Common myeloid progenitor, CD34-positive (primary cell): ENCODE measurements at regions not wholly inside any gene's neighbourhood (a gene's known extent, or its start where the extent isn't known, plus 50 kb on each side); places are given as distances from the start of the nearest gene placed in this dataset.
A peak's percentile ranks its signal among the peaks of the same experiment; 100 is the strongest.

Experiments
- CTCF ChIA-PET: fragments of 350-600 bp; sonication (Branson Sonifier 250); formaldehyde crosslinking; loops from one replicate; lab custom pipeline; 2021; ENCODE audit warnings: antibody characterized with exemption; lab: Charles Lee
- POLR2A ChIA-PET: fragments of 350-600 bp; sonication (Branson Sonifier 250); formaldehyde crosslinking; loops from one replicate; lab custom pipeline; 2021; ENCODE audit warnings: antibody characterized with exemption; lab: Charles Lee
- DNase-seq, 3 donors: peaks; one replicate each; pipeline versions ENCODE4 v3.0.0 to v3.0.0-alpha.2; 2013
- H3K27ac ChIP-seq, 2 experiments: 1 replicate in 1 of 2; 2 replicates in 1 of 2; pipeline ENCODE4 v1.7.0; 2013; ENCODE audit warnings: inconsistent platforms in 2 of 2, low read length in 2 of 2, mild to moderate bottlenecking in 2 of 2, low read depth in 1 of 2, moderate library complexity in 1 of 2; ENCODE audit not compliant: severe bottlenecking in 2 of 2, insufficient read depth in 1 of 2, poor library complexity in 1 of 2
- H3K27me3 ChIP-seq, 5 experiments: replicated peaks in 2 of 5; 1 replicate in 3 of 5; 2 replicates in 2 of 5; pipeline versions ENCODE4 v1.6.1 to v1.7.0; 2013; ENCODE audit warnings: low read length in 4 of 5, mild to moderate bottlenecking in 2 of 5, moderate library complexity in 2 of 5, inconsistent platforms in 1 of 5; ENCODE audit not compliant: insufficient read depth in 5 of 5, control insufficient read depth in 4 of 5
- H3K36me3 ChIP-seq, 4 experiments: 1 replicate in 2 of 4; 2 replicates in 2 of 4; pipeline versions ENCODE4 v1.6.1 to v1.7.0; 2013; ENCODE audit warnings: low read length in 3 of 4, control low read depth in 1 of 4, mild to moderate bottlenecking in 1 of 4; ENCODE audit not compliant: control insufficient read depth in 4 of 4, insufficient read depth in 4 of 4
- H3K4me1 ChIP-seq, 4 experiments: 1 replicate in 3 of 4; 2 replicates in 1 of 4; pipeline versions ENCODE4 v1.6.1 to v1.7.1; 2013; ENCODE audit warnings: low read length in 3 of 4, mild to moderate bottlenecking in 3 of 4, control low read depth in 1 of 4, inconsistent platforms in 1 of 4, moderate library complexity in 1 of 4; ENCODE audit not compliant: control insufficient read depth in 4 of 4, insufficient read depth in 4 of 4; ENCODE audit errors: control extremely low read depth in 1 of 4
- H3K4me3 ChIP-seq, 7 experiments: 1 replicate in 4 of 7; 2 replicates in 3 of 7; pipeline versions ENCODE4 v1.5.1 to v1.7.0; 2013; ENCODE audit warnings: mild to moderate bottlenecking in 7 of 7, low read length in 6 of 7, moderate library complexity in 6 of 7, inconsistent platforms in 2 of 7, low read depth in 2 of 7, control low read depth in 1 of 7; ENCODE audit not compliant: insufficient read depth in 4 of 7, control insufficient read depth in 1 of 7; ENCODE audit errors: extremely low read depth in 1 of 7
- H3K9me3 ChIP-seq, 5 experiments: 1 replicate in 4 of 5; 2 replicates in 1 of 5; pipeline versions ENCODE4 v1.6.1 to v1.7.1; 2013; ENCODE audit warnings: low read length in 4 of 5, mild to moderate bottlenecking in 2 of 5, inconsistent platforms in 1 of 5, low read depth in 1 of 5, moderate library complexity in 1 of 5; ENCODE audit not compliant: control insufficient read depth in 4 of 5, insufficient read depth in 2 of 5; ENCODE audit errors: control extremely low read depth in 1 of 5
- WGBS: methylation state at CpG from one replicate; pipeline ENCODE4 v1.1.5; 2013; ENCODE audit not compliant: insufficient coverage; 5-methylcytosine and 5-hydroxymethylcytosine counted together

DNA sequence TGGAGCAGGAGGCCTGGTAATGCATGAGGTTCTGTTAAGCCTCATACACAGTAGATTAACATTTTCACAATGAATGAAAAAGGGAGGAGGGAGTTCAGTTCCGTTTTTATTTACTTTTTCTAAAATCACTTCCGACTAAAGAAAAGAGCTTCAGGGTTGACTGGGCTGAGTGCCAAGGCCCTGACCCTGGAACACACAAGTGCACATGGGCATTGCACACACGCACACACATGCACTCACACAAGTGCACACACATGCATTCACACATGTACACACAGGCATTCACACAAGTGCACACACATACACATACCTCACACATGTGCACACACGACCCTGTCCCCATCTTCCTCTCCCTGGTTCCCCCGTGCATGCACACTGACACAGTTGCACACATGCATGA lies 303.3 kb downstream of the BRD1 start:
- CTCF ChIA-PET: no interaction called here
- peaks cover 0 to 7% (median 0%) of the 10 kb centered on the region in 5 experiments for H3K9me3 ChIP-seq
- no peak overlapping the region for H3K4me3 ChIP-seq
- no peaks in the 10 kb centered on the region for H3K36me3 ChIP-seq
- POLR2A ChIA-PET: no interaction called here
- peak in 1 of 3 donors; percentile 13 for DNase-seq
- 75% methylated on average over 4 of the region's 5 CpGs for WGBS
- no peaks in the 10 kb centered on the region for H3K4me1 ChIP-seq
- H3K27me3 ChIP-seq: peaks cover 0 to 11% (median 0%) of the 10 kb centered on the region in 5 experiments
- H3K27ac ChIP-seq: no peak overlapping the region

GRCh38 chr22:49523374-49524008 lies 304.2 kb downstream of the BRD1 start:
- POLR2A ChIA-PET: no interaction called here
- Histone ChIP-seq H3K27ac (no peak overlapping the region), H3K9me3 (peaks cover 0 to 7% (median 0%) of the 10 kb centered on the region in 5 experiments)

GRCh38 chr22:49522582-49523373 lies 304.9 kb downstream of the BRD1 start:
- ChIA-PET POLR2A (interaction anchor here (0.5 kb wide), 1 partner anchor 80 kb away, joined by 6 read pairs; no protein-coding TSS in a partner anchor), CTCF (no interaction called here)
- peaks cover 0 to 11% (median 2%) of the 10 kb centered on the region in 5 experiments for H3K27me3 ChIP-seq
- H3K36me3 ChIP-seq: peaks cover 0 to under 1% (median 0%) of the 10 kb centered on the region in 4 experiments
- H3K4me3 ChIP-seq: no peak overlapping the region
- no peak overlapping the region for H3K27ac ChIP-seq
- over 99% methylated on average over 10 of the region's 10 CpGs for WGBS
- peaks cover 0 to 7% (median 0%) of the 10 kb centered on the region in 5 experiments for H3K9me3 ChIP-seq
- no peaks in the 10 kb centered on the region for H3K4me1 ChIP-seq
- DNase-seq: no peak

More at GRCh38 chr22:49523374-49524008, 304.2 kb downstream of the BRD1 start:
- WGBS: 90% methylated on average over 15 of the region's 15 CpGs
- CTCF ChIA-PET: no interaction called here
- Histone ChIP-seq H3K4me1 (no peaks in the 10 kb centered on the region), H3K27me3 (peaks cover 0 to 11% (median 1%) of the 10 kb centered on the region in 5 experiments), H3K4me3 (no peak overlapping the region), H3K36me3 (no peaks in the 10 kb centered on the region)
- DNase-seq: no peak

DNA sequence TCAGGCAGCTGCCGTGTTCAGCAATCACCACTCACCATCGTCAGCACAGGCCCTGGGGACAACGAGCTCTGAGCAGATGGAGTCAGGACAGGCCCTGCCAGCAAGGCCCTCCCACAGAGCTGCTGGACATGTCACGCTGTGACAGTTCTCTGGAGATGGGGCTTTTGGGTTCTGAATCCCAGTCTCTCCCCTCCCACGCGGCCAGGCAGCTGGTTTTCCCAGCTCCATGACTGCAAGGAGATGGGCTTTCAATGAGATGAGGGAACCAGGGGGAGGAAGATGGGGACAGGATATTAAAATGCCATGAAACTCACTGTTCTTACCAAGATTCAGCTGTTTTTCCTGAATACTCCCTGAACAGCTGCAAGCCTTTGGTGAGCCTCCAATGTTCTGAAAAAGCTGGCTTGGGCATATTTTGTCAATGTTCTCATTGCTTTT lies 305.9 kb downstream of the BRD1 start:
- ChIA-PET POLR2A (no interaction called here), CTCF (interaction anchor here (1.1 kb wide), 1 partner anchor 18 kb away, joined by 3 read pairs; no protein-coding TSS in a partner anchor)
- Histone ChIP-seq H3K27ac (no peak overlapping the region), H3K9me3 (peaks cover 0 to 7% (median 2%) of the 10 kb centered on the region in 5 experiments), H3K4me1 (no peaks in the 10 kb centered on the region), H3K27me3 (peaks cover 0 to 11% (median 2%) of the 10 kb centered on the region in 5 experiments), H3K4me3 (no peak overlapping the region), H3K36me3 (peaks cover 0 to 2% (median 0%) of the 10 kb centered on the region in 4 experiments)
- DNase-seq: no peak
- 91% methylated on average over 6 of the region's 6 CpGs for WGBS

DNA sequence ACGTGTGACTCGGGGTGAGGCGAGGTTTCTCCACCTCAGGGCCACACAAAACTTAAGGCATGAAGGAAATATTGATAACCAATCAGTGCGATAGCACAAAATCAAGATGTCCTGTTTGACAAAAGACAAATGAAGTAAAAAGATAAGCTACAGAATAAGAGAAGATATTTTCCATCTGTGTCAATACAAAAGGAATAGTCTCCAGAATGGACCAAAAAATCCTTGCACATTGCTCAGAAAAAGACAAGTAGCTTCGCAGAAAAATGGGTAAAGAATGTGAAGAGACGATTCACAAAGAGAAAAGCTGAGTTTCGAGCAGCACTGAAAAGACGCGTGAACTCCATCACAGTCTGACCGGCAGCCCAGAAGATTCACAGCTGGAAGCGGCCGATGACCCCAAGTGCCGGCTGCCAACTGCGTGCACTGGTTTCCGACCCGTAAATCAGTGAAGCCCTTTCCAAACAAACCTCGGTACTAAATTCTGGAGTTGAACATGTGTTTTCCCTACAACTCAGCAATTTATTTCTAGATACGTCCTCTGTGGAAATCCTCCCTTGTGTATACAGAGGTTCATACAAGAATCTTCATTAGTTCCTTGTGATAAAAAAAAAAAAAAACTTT lies 308.4 kb downstream of the BRD1 start:
- Histone ChIP-seq H3K9me3 (peaks cover 0 to 7% (median 2%) of the 10 kb centered on the region in 5 experiments), H3K4me3 (no peak overlapping the region), H3K27ac (no peak overlapping the region), H3K27me3 (peaks cover 0 to 11% (median 2%) of the 10 kb centered on the region in 5 experiments), H3K36me3 (peaks cover 0 to 2% (median 0%) of the 10 kb centered on the region in 4 experiments), H3K4me1 (no peaks in the 10 kb centered on the region)
- ChIA-PET POLR2A (interaction anchor here (0.6 kb wide), 1 partner anchor 15 kb away, joined by 3 read pairs; no protein-coding TSS in a partner anchor), CTCF (no interaction called here)
- WGBS: 77% methylated on average over 16 of the region's 18 CpGs
- no peak for DNase-seq

GRCh38 chr22:49518436-49518970 lies 309.2 kb downstream of the BRD1 start:
- Histone ChIP-seq H3K4me1 (no peaks in the 10 kb centered on the region), H3K9me3 (peaks cover 0 to 7% (median 2%) of the 10 kb centered on the region in 5 experiments), H3K4me3 (no peak overlapping the region), H3K36me3 (peaks cover 0 to 2% (median 0%) of the 10 kb centered on the region in 4 experiments), H3K27ac (no peak overlapping the region), H3K27me3 (peaks cover 0 to 11% (median 2%) of the 10 kb centered on the region in 5 experiments)
- DNase-seq: no peak
- POLR2A ChIA-PET: interaction anchor here (0.6 kb wide), 1 partner anchor 14 kb away, joined by 3 read pairs; no protein-coding TSS in a partner anchor
- 84% methylated on average over 20 of the region's 22 CpGs for WGBS
- CTCF ChIA-PET: no interaction called here
